ENCODE measurements at regions not wholly inside any gene's neighbourhood (a gene's known extent, or its start where the extent isn't known, plus 50 kb on each side); places are given as distances from the start of the nearest gene placed in this dataset.

DNA sequence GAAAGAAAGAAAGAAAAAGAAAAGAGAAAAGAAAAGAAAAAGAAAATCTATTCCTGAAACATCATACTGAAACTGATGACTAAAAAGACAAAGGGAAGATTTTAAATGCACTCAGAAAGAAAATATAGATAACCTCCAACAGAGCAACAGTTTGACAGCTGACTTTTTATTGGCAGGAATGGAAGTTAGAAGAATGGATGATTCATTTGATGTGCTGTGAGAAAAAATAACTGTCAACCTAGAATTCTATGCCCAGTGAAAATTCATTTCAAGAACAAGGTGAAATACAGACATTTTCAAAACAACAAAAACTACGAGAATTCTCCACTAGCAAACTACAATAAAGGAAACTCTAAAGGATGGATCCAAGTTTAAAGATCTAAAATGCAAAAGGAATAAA lies 50.5 kb upstream of the HSPA12A start:
- DNase-seq (ENCODE audit: low read depth in 3 of 3) = no peak

DNA sequence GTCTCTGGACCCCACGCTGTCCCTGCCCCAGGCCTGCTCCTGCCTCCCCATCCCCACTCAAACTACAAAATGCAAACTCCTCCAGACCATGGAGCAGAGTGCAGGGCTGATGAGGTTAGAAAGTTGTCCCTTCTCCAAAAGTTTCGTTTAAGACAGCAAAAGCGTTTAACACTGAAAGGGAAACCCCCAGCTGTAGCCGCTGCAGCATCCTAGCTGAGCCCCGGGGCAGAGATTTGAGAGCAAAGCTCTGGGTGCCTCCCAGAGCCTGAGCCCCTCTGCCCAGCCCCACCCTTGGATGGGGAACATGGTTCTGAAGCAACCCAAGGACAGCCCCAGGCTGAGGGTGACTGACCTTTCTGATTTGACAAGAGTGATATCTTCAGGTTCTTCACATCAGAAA lies 52.8 kb upstream of the ENO4 start:
- no peak for DNase-seq (ENCODE audit: low read depth in 3 of 3)

DNA sequence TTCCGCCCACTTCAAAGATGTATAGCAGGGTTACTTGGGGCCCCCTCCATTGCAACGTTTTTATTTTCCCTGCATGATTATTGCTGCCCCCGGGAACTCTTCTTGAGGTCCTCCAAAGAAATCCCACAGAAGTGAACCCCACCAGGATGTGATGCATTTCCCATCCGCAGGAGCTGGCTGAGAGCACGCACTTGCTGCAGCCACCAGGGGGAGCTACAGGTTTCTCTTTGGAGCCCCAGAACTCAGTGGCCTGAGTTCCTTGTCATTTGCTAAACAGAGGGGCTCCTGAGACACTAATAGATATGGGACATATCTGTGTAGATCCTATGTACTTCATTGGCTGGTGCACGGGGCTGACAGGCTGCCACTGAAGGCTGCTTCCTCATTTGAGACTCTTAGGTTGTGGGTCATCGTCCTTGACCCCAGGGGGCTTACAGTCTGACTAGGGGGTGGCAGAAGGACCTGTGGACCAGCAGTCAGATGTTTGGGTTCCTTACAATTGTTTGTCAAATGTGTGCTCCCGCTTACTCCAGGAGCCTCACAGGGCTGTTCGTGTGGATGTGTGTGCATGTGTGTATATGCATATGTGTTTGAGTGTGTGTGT lies 52.3 kb upstream of the ENO4 start:
- peak; percentile 43 to 55 (median 45) for DNase-seq (ENCODE audit: low read depth in 3 of 3)

DNA sequence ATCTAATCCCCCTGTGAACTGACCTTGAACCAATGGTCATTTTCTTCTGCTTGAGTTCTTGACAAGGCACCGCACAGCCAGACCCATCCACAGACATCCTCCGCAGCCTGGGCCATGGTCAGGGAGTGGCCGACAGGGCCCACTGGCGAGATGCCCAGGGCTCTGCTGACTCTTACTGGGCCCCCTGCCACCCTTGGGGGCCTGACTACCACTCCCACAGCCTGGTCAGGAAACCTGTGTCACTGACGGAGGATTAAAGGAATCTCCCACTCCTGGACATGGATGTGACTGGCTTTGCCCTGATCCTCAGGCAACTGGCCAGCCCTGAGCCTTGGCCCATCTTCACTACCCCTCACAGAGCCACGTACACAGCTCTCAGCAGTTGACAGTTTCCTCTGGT lies 50.4 kb upstream of the ENO4 start:
- no peak for DNase-seq (ENCODE audit: low read depth in 3 of 3)

All from stimulated activated CD4-positive, alpha-beta T cell treated with anti-CD3 and anti-CD28 coated beads, TNF-alpha, amount 100 ng/mL, for 4 hours (primary cell).